Inflammatory macrophage (primary cell): ENCODE measurements at regions not wholly inside any gene's neighbourhood (a gene's known extent, or its start where the extent isn't known, plus 50 kb on each side); places are given as distances from the start of the nearest gene placed in this dataset.
"Not testable (repeated sequence)": the region's sequence is repeated elsewhere in the genome, so short reads cannot be mapped to it uniquely, and the experiment has no call there.

Experiments
- DNase-seq, 2 donors: peaks; one replicate each; pipeline ENCODE4 v3.0.0-alpha.2; 2020 to 2022

DNA sequence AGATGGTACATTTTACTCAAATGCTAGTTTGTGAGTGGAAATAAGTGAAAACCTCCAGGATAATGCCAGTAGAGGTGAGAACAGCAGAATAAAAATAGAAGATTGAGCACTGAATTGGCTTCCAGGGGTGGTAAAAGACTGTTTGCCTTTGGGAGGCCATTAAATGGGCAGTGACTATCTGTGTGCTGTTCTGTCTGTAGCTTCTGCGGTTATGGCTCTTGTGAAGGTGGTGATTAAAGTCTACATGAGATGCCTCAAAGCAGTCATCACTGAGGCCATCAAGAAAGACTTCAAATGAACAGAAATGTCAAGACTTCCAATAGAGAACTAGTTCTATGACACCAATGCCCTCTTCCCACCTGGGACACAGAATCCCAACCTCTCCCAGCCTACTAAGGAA is 108.8 kb downstream of the EFHB start:
- DNase-seq: no peak

- DNase-seq: no peak
Measured at GRCh38 chr3:19822805-19823204, 111.2 kb downstream of the EFHB start.

- no peak for DNase-seq
Measured at GRCh38 chr3:19816631-19817030, 117.4 kb downstream of the EFHB start.

- DNase-seq: no peak
Measured at GRCh38 chr3:19815805-19816204, 118.2 kb downstream of the EFHB start.

DNA sequence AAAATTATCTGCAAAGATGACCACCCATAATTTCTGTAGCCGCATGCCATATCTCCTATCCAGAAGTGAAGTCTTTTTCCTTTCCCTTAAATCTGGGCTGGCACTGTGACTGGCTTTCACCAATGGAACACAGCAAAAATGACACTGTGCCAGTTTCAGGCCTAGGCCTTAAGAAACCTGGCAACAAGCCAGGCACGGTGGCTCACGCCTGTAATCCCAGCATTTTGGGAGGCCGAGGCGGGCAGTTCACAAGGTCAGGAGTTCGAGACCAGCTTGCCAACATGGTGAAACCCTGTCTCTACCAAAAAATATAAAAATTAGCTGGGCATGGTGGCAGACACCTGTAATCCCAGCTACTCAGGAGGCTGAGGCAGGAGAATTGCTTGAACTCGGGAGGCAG is 120.3 kb downstream of the EFHB start:
- not testable (repeated sequence) for DNase-seq

DNA sequence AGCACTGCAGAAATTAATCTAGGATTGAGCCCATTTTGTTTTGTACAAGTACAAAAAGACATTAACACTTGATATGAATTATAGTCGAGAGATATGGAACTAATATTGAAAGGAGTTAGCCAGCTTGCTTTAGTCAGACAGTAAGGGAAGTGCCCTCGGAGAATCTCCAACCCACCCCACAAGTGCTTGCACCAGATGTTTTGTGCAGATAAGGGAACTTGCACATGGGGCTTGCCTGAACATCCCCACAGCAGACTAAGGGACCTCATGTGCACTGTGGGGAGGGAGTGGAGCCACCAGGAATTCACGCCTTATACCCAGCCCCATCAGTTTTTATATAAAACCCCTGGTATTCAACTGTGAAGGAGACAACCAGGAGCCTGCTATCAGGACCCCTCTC is 122.3 kb downstream of the EFHB start:
- DNase-seq: peak in 1 of 2 donors; percentile 32

- DNase-seq: no peak
Measured at GRCh38 chr3:19808834-19809233, 125.2 kb downstream of the EFHB start.

GRCh38 chr3:19799887-19800286 is 134.1 kb downstream of the EFHB start:
- DNase-seq: no peak

- DNase-seq: no peak
Measured at GRCh38 chr3:19799115-19799514, 134.9 kb downstream of the EFHB start.

DNA sequence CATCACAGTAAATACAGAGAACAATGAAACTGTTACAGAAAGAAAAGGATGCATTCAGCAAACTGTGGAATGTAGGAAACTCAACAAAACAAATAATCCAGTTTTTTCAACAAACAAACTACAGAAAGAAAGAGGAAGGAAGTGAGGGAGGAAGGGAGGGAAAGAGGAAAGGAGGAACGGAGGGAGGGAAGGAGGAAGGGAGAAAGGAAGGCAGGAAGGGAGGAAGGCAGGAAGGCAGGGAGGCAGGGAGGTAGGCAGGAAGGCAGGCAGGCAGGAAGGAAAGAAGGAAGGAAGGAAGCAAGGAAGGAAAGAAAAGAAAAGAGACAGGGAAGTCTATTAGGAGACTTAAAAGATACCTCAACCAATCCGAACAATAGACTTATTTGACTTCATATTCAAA is 135.7 kb downstream of the EFHB start:
- DNase-seq: no peak

- no peak for DNase-seq
Measured at GRCh38 chr3:19792388-19792787, 141.6 kb downstream of the EFHB start.

DNA sequence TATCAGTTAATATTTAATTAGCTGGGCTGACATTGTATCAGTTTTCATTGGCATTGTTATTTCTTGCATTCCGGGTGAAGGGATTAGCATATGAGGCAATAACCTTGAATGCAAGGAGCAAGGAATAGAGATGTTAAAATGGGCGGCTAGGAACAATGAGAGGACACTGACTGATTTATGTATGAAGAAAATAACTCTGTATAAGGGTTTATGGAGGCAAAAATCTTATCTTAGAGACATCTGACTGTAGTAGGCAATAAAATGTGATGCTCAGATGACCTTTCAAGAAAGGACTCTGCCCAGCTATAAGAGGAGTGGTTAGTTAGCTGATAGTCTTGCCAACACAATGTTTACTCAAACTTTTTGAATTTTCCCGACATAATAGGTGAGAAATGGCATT is 158.3 kb downstream of the EFHB start:
- DNase-seq: no peak

GRCh38 chr3:19769694-19770093 is 164.3 kb downstream of the EFHB start:
- DNase-seq: no peak

GRCh38 chr3:19765954-19766353 is 168.1 kb downstream of the EFHB start:
- DNase-seq: no peak

- no peak for DNase-seq
Measured at GRCh38 chr3:19757773-19758172, 176.2 kb downstream of the EFHB start.

GRCh38 chr3:19749448-19750017 is 184.5 kb downstream of the EFHB start:
- no peak for DNase-seq

GRCh38 chr3:19748782-19749447 is 185.1 kb downstream of the EFHB start:
- no peak for DNase-seq

- no peak for DNase-seq
Measured at GRCh38 chr3:19744047-19744446, 190.0 kb downstream of the EFHB start.

DNA sequence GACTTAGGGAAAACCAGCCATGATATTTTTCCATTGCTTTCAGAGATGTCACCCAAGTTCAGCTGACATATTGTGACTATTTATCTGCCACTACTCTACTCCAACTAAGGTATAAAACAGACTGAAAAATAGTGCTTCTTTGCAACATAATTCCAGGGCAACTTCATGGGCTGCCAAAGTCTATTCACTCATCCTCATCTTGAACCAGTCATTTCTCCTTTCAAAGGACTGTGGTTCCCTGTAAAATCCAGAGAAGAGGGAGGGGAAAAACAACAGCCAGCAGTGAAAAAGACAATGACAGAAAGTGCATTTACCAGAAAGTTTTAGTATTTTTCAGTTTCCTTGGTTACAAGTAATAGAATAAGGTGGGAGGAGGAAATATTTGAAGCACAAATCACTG is 191.1 kb downstream of the EFHB start:
- no peak for DNase-seq

GRCh38 chr3:19739504-19739903 is 194.5 kb downstream of the EFHB start:
- DNase-seq: no peak

GRCh38 chr3:19738846-19739245 is 195.2 kb downstream of the EFHB start:
- no peak for DNase-seq

- no peak for DNase-seq
Measured at GRCh38 chr3:19735111-19735510, 198.9 kb downstream of the EFHB start.

- DNase-seq: no peak
Measured at GRCh38 chr3:19734453-19734852, 199.6 kb downstream of the EFHB start.

GRCh38 chr3:19725000-19725399 is 209.0 kb downstream of the EFHB start:
- no peak for DNase-seq

DNA sequence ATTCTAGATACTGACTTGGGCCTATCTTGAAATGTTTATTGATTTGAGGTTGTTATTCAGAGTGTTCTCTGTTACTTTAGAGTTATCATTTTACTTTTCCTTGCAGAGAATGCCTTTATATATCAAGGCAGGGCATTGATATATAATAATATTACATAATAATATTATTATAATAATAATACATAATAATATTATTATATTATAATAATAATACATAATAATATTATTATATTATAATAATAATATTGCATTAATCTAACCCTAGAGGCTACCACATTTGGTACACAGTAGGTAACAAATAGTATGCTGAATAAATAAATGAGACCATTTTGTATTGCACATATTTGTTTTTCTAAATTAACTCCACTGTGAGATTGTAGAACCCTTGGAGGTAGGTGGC is 216.3 kb downstream of the EFHB start:
- DNase-seq: no peak
